CD4-positive, alpha-beta T cell (primary cell): ENCODE measurements at regions not wholly inside any gene's neighbourhood (a gene's known extent, or its start where the extent isn't known, plus 50 kb on each side); places are given as distances from the start of the nearest gene placed in this dataset.

Source experiments
- ATAC-seq: fragments of 200-7000 bp; cut with Tn5 transposase; one replicate; pipeline ENCODE4 v1.10.0; 2022; ENCODE audit warnings: mild to moderate bottlenecking; ENCODE audit not compliant: poor library complexity
- CTCF ChIA-PET: fragments of 350-600 bp; sonication (Branson Sonifier 250); formaldehyde crosslinking; loops from one replicate; lab custom pipeline; 2021; ENCODE audit warnings: antibody characterized with exemption, inconsistent platforms; lab: Charles Lee
- POLR2A ChIA-PET: fragments of 350-600 bp; sonication (Branson Sonifier 250); formaldehyde crosslinking; loops from one replicate; lab custom pipeline; 2021; ENCODE audit warnings: antibody characterized with exemption, inconsistent platforms; lab: Charles Lee
- DNase-seq, 14 experiments: peaks; one replicate each; pipeline ENCODE4 v3.0.0-alpha.2; 2013 to 2020; ENCODE audit warnings: mixed read lengths in 2 of 14
- H3K27ac ChIP-seq, 2 donors: one replicate each; pipeline versions ENCODE4 v1.5.1 to v1.7.0; 2013; ENCODE audit warnings: low read length in 2 of 2, low read depth in 1 of 2, mild to moderate bottlenecking in 1 of 2
- H3K27me3 ChIP-seq, 2 experiments: 1 replicate in 1 of 2; 2 replicates in 1 of 2; pipeline versions ENCODE4 v1.6.1 to v1.7.0; 2013; ENCODE audit warnings: low read length in 2 of 2, control low read depth in 1 of 2, mild to moderate bottlenecking in 1 of 2, moderate library complexity in 1 of 2; ENCODE audit not compliant: insufficient read depth in 2 of 2, control insufficient read depth in 1 of 2
- H3K36me3 ChIP-seq: one replicate; pipeline ENCODE4 v1.6.1; 2013; ENCODE audit warnings: low read length, control low read depth; ENCODE audit not compliant: insufficient read depth
- H3K4me1 ChIP-seq: one replicate; pipeline ENCODE4 v1.6.1; 2013; ENCODE audit warnings: low read length, control low read depth; ENCODE audit not compliant: insufficient read depth
- H3K4me3 ChIP-seq: one replicate; pipeline ENCODE4 v1.5.1; 2013; ENCODE audit warnings: mild to moderate bottlenecking, low read length, moderate library complexity
- H3K9me3 ChIP-seq, 2 experiments: 1 replicate in 1 of 2; 2 replicates in 1 of 2; pipeline versions ENCODE4 v1.6.1 to v1.7.0; 2013; ENCODE audit warnings: low read length in 2 of 2, mild to moderate bottlenecking in 2 of 2, control low read depth in 1 of 2, moderate library complexity in 1 of 2; ENCODE audit not compliant: control insufficient read depth in 1 of 2, insufficient read depth in 1 of 2
- H3K27ac Mint-ChIP-seq: one replicate; pipeline ENCODE4 v1.8.0; 2020; ENCODE audit warnings: mixed read lengths
- H3K27me3 Mint-ChIP-seq: one replicate; pipeline ENCODE4 v1.8.0; 2021; ENCODE audit warnings: mixed read lengths
- H3K36me3 Mint-ChIP-seq: one replicate; pipeline ENCODE4 v1.8.0; 2021; ENCODE audit warnings: low read depth, mixed read lengths
- H3K4me1 Mint-ChIP-seq: one replicate; pipeline ENCODE4 v1.8.0; 2021; ENCODE audit warnings: low read depth, mixed read lengths
- H3K4me3 Mint-ChIP-seq: one replicate; pipeline ENCODE4 v1.8.0; 2020; ENCODE audit warnings: mild to moderate bottlenecking, mixed read lengths
- H3K9me3 Mint-ChIP-seq: one replicate; pipeline ENCODE4 v1.8.0; 2020; ENCODE audit warnings: mixed read lengths
- intact Hi-C, 2 experiments: fragments of 100-400 bp; cut with DNase I in 1 of 2; cut with micrococcal nuclease in 1 of 2; formaldehyde crosslinking; loops; one replicate each; pipeline versions ENCODE4 v1.15.1 to v1.9.0; 2023 to 2025; cut with DNase I, micrococcal nuclease
- TF ChIP-seq, protein P1 (sequence below): fragments of 200-600 bp; IDR thresholded peaks from one replicate; pipeline ENCODE4 v1.8.0; 2022; ENCODE audit warnings: antibody characterized with exemption, mild to moderate bottlenecking

DNA sequence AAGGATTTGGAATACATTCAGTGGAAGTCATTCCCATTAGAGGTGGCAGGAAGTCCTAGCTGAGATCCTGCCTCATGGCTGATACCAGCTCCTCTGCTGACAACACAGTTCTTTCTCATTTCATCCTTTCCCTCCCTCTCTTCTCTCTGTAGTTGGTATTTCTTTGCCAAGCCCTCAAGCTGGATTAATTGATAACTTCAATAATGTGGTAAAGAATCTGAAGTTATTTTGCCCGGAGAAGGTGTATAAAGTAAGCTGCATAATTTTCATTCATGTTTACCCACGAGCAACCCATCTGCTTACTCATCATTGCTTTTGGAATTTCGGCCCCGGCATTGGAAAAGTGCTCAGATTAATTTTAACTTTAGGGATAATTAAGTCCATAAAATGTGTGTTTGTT lies 85.2 kb upstream of the PLPP4 start:
- Mint-ChIP-seq H3K27me3 (peaks cover 11% of the 10 kb centered on the region), H3K27ac (no peak overlapping the region), H3K9me3 (no peaks in the 10 kb centered on the region), H3K4me3 (no peak overlapping the region), H3K36me3 (no peaks in the 10 kb centered on the region), H3K4me1 (no peaks in the 10 kb centered on the region)
- CTCF ChIA-PET = no interaction called here
- H3K27me3 ChIP-seq = peaks cover 0 to 2% of the 10 kb centered on the region in 2 experiments
- no peaks in the 10 kb centered on the region for H3K36me3 ChIP-seq
- ATAC-seq (no peak), DNase-seq (no peak)
- H3K4me1 ChIP-seq = no peaks in the 10 kb centered on the region
- no peak overlapping the region for H3K27ac ChIP-seq
- no peak overlapping the region for H3K4me3 ChIP-seq
- POLR2A ChIA-PET = no interaction called here
- no peaks in the 10 kb centered on the region for H3K9me3 ChIP-seq
- intact Hi-C loops = no loop called here
- TF ChIP-seq, protein P1, sequence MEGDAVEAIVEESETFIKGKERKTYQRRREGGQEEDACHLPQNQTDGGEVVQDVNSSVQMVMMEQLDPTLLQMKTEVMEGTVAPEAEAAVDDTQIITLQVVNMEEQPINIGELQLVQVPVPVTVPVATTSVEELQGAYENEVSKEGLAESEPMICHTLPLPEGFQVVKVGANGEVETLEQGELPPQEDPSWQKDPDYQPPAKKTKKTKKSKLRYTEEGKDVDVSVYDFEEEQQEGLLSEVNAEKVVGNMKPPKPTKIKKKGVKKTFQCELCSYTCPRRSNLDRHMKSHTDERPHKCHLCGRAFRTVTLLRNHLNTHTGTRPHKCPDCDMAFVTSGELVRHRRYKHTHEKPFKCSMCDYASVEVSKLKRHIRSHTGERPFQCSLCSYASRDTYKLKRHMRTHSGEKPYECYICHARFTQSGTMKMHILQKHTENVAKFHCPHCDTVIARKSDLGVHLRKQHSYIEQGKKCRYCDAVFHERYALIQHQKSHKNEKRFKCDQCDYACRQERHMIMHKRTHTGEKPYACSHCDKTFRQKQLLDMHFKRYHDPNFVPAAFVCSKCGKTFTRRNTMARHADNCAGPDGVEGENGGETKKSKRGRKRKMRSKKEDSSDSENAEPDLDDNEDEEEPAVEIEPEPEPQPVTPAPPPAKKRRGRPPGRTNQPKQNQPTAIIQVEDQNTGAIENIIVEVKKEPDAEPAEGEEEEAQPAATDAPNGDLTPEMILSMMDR = no peak

DNA sequence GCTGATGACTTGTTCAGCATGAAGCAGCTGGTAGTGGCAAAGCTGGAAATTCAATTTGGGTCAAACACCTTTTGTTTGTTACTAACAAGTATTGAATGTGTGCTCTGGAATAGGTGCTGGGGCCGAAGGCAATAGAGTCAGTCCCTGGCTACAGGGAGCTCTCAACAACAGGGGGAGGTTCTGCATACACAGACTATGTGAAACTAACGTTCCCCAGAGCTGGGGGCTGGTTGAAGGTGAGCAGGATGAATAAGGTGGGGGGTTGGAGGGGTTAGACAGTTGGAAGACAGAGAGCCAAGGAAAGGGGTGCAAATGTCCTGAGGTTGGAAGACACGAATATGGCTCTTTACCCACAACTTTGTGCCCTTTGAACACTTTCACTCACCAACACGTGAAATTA lies 84.1 kb upstream of the PLPP4 start:
- H3K27me3 ChIP-seq = peaks cover 0 to 2% of the 10 kb centered on the region in 2 experiments
- ChIA-PET CTCF (no interaction called here), POLR2A (no interaction called here)
- Mint-ChIP-seq H3K36me3 (no peaks in the 10 kb centered on the region), H3K27ac (no peak overlapping the region), H3K9me3 (no peaks in the 10 kb centered on the region), H3K27me3 (peaks cover 14% of the 10 kb centered on the region), H3K4me3 (no peak overlapping the region), H3K4me1 (no peaks in the 10 kb centered on the region)
- TF ChIP-seq, protein P1 = no peak
- no peaks in the 10 kb centered on the region for H3K4me1 ChIP-seq
- no peaks in the 10 kb centered on the region for H3K9me3 ChIP-seq
- H3K36me3 ChIP-seq = no peaks in the 10 kb centered on the region
- DNase-seq = no peak
- H3K4me3 ChIP-seq = no peak overlapping the region
- no peak overlapping the region for H3K27ac ChIP-seq
- ATAC-seq = no peak
- intact Hi-C loops = no loop called here

DNA sequence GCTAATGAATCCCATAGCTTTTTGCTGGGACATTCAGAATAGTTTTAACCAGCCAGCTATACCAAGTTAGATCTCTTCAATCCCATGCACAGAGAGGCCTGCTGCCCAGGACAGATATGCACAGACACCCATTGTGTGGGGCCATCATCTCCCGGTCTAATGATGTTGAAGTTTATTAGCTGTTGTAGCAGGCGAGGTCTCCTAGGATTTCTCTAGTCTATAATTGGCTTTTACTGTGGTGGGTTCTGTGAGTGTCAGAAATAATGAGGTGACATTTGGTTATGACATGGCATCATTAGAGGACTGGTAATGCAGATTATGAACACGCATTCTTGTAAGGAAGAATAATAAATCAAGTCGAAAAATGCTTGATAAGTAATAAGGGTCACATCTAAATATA lies 81.4 kb upstream of the PLPP4 start:
- no peak overlapping the region for H3K27ac Mint-ChIP-seq
- no peaks in the 10 kb centered on the region for H3K36me3 ChIP-seq
- TF ChIP-seq, protein P1 = no peak
- H3K27me3 Mint-ChIP-seq = peaks cover 14% of the 10 kb centered on the region
- no peak overlapping the region for H3K27ac ChIP-seq
- no peak for DNase-seq
- H3K4me1 ChIP-seq = no peaks in the 10 kb centered on the region
- intact Hi-C loops = no loop called here
- H3K27me3 ChIP-seq = peaks cover 0 to 2% of the 10 kb centered on the region in 2 experiments
- no peaks in the 10 kb centered on the region for H3K4me1 Mint-ChIP-seq
- ChIA-PET POLR2A (no interaction called here), CTCF (no interaction called here)
- no peaks in the 10 kb centered on the region for H3K36me3 Mint-ChIP-seq
- ATAC-seq = no peak
- no peak overlapping the region for H3K4me3 ChIP-seq
- no peaks in the 10 kb centered on the region for H3K9me3 ChIP-seq
- H3K4me3 Mint-ChIP-seq = no peak overlapping the region
- no peaks in the 10 kb centered on the region for H3K9me3 Mint-ChIP-seq
